Transverse colon (tissue), 4 donors: ENCODE measurements at regions not wholly inside any gene's neighbourhood (a gene's known extent, or its start where the extent isn't known, plus 50 kb on each side); places are given as distances from the start of the nearest gene placed in this dataset.

ENCODE experiments used
- DNase-seq: peaks from one replicate; pipeline ENCODE4 v3.0.0-alpha.2; 2019
- H3K27ac ChIP-seq, 4 donors: fragments of 200-600 bp; sonication (generic); 2 replicates each; pipeline ENCODE4 v1.5.1; 2016 to 2018; ENCODE audit warnings: inconsistent platforms in 4 of 4
- H3K27me3 ChIP-seq: fragments of 200-600 bp; sonication (generic); 2 replicates; pipeline ENCODE4 v1.5.1; 2017; ENCODE audit warnings: inconsistent platforms
- H3K36me3 ChIP-seq, 4 donors: fragments of 200-600 bp; sonication (generic); 2 replicates each; pipeline ENCODE4 v1.5.1; 2017 to 2019; ENCODE audit warnings: inconsistent platforms in 4 of 4
- H3K4me1 ChIP-seq, 4 donors: fragments of 200-600 bp; sonication (generic); 2 replicates each; pipeline ENCODE4 v1.5.1; 2017 to 2020; ENCODE audit warnings: inconsistent platforms in 4 of 4
- H3K4me3 ChIP-seq, 4 donors: fragments of 200-600 bp; sonication (generic); 1 replicate in 1 of 4; 2 replicates in 3 of 4; pipeline versions ENCODE4 v1.5.1 to v1.6.1; 2017 to 2019; ENCODE audit warnings: inconsistent platforms in 4 of 4
- H3K9me3 ChIP-seq, 2 donors: fragments of 200-600 bp; sonication (generic); 2 replicates each; pipeline ENCODE4 v1.5.1; 2017 to 2019; ENCODE audit warnings: inconsistent platforms in 2 of 2
- EP300 ChIP-seq: sonication (generic); formaldehyde crosslinking; IDR thresholded peaks from one replicate; pipeline ENCODE4 v1.6.1; 2017; ENCODE audit warnings: antibody characterized with exemption, low read depth
- POLR2A ChIP-seq: fragments of 450-650 bp; IDR thresholded peaks from one replicate; pipeline ENCODE4 v1.6.1; 2016; ENCODE audit warnings: antibody characterized with exemption, mild to moderate bottlenecking, moderate library complexity
- POLR2AphosphoS5 ChIP-seq, 3 donors: sonication (generic); formaldehyde crosslinking; IDR thresholded peaks; one replicate each; pipeline ENCODE4 v1.6.1; 2016; ENCODE audit warnings: antibody characterized with exemption in 3 of 3
- WGBS, 2 donors: methylation state at CpG; one replicate each; pipeline ENCODE4 v1.1.5; 2018; ENCODE audit warnings: low coverage in 1 of 2; 5-methylcytosine and 5-hydroxymethylcytosine counted together
- in situ Hi-C, 4 donors: fragments of 200-750 bp; cut with MboI; loops; one replicate each; pipeline versions ENCODE4 v1.15.0 to v1.15.1; 2017; ENCODE audit warnings: low sequenced_read_pairs in 3 of 4, low pct_ligation_motif_present in 1 of 4, low pct_unique_long_range_greater_than_20kb in 1 of 4
- intact Hi-C: fragments of 100-400 bp; cut with DNase I; formaldehyde crosslinking; loops from one replicate; pipeline ENCODE4 v1.15.1; 2023; ENCODE audit warnings: low total_unique reads
- TF ChIP-seq, protein P1 (sequence below), 5 experiments: fragments of 200-600 bp in 3 of 5; fragments of 450-650 bp in 2 of 5; sonication (generic) in 3 of 5; IDR thresholded peaks; 1 replicate in 2 of 5; 2 replicates in 3 of 5; pipeline ENCODE4 v1.5.1; 2016 to 2017; ENCODE audit warnings: antibody characterized with exemption in 5 of 5, inconsistent platforms in 3 of 5, mild to moderate bottlenecking in 2 of 5, moderate library complexity in 1 of 5

DNA sequence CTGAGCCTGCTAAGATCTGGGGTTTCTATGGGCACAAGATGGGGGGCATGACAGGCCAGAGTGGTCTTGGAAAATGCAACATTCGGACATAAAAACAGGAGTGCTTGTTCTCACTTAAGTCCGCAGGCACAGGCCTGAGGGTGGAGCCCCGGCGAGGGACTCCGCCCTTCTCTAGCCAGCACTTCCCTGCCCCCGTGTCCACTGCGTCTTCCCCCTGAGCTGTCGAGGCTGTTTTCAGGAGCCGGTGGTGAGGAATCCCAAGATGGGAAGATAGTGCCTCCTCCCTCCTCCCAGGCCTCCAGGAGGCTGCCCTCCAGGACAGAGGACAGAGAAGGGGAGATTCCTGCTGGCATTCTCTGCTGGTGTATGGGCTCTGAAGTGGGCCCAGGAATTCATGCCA lies 105.2 kb downstream of the TLR5 start:
- WGBS, 2 donors = 73% methylated on average over 9 of the region's 9 CpGs; no CpG with 5 or more reads in 1 of the 2 donors
- no peaks in the 10 kb centered on the region for H3K9me3 ChIP-seq

DNA sequence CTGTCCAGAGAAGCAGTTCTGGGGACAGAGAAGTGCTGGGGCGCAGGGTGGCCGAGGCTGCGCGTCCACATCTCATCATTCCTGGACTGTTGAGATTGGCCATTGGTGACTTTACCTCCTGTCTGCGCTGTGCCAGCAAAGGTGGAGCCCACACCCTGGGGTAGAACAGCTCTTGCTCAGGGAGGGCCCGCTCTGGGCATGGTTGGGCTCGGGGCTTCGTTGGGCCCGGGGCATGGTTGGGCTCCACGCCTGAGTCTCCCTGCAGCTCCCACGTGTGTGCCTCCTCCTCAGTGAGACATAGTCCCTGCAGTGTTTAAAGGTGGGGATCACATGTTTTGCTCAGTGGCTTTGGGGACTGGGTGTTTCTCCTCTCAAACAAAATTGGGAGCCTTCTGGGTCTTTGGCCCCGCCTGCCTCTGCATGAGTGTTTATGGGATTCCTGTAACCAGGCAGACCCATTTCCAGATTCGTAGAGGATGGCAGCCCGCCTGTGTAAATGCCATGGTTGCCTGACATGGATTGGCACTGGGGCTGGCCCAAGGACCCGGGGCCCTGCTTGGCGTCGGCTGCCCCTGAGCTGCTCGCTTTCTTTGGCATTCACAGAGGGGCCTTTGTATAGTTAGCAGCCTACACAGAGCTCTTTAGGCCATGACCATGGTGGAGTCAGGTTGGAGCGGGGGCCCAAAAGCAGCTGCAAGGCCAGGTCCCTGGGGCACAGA lies 104.6 kb downstream of the TLR5 start:
- Histone ChIP-seq H3K9me3 (no peaks in the 10 kb centered on the region), H3K4me3 (no peak overlapping the region), H3K27ac (no peak overlapping the region), H3K4me1 (no peaks in the 10 kb centered on the region), H3K36me3 (no peaks in the 10 kb centered on the region), H3K27me3 (no peaks in the 10 kb centered on the region)
- in situ Hi-C loops = no loop called here
- TF ChIP-seq POLR2A (no peak), EP300 (no peak), POLR2AphosphoS5 (IDR thresholded peaks at IDR 0.05) (no peak)
- TF ChIP-seq, protein P1, sequence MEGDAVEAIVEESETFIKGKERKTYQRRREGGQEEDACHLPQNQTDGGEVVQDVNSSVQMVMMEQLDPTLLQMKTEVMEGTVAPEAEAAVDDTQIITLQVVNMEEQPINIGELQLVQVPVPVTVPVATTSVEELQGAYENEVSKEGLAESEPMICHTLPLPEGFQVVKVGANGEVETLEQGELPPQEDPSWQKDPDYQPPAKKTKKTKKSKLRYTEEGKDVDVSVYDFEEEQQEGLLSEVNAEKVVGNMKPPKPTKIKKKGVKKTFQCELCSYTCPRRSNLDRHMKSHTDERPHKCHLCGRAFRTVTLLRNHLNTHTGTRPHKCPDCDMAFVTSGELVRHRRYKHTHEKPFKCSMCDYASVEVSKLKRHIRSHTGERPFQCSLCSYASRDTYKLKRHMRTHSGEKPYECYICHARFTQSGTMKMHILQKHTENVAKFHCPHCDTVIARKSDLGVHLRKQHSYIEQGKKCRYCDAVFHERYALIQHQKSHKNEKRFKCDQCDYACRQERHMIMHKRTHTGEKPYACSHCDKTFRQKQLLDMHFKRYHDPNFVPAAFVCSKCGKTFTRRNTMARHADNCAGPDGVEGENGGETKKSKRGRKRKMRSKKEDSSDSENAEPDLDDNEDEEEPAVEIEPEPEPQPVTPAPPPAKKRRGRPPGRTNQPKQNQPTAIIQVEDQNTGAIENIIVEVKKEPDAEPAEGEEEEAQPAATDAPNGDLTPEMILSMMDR (IDR thresholded peaks at IDR 0.05) = no peak
- 79% methylated on average over 19 of the region's 19 CpGs; no CpG with 5 or more reads in 1 of the 2 donors for WGBS, 2 donors
- intact Hi-C loops = no loop called here
- no peak for DNase-seq

More for the DNA sequence above, 105.2 kb downstream of the TLR5 start:
- H3K27ac ChIP-seq = no peak overlapping the region
- DNase-seq = no peak
- no peaks in the 10 kb centered on the region for H3K4me1 ChIP-seq
- intact Hi-C loops = no loop called here
- no peaks in the 10 kb centered on the region for H3K27me3 ChIP-seq
- no peaks in the 10 kb centered on the region for H3K36me3 ChIP-seq
- no peak overlapping the region for H3K4me3 ChIP-seq
- TF ChIP-seq POLR2AphosphoS5 (IDR thresholded peaks at IDR 0.05) (no peak), POLR2A (no peak), EP300 (no peak)
- TF ChIP-seq, protein P1 (IDR thresholded peaks at IDR 0.05) = no peak
- in situ Hi-C loops = no loop called here

DNA sequence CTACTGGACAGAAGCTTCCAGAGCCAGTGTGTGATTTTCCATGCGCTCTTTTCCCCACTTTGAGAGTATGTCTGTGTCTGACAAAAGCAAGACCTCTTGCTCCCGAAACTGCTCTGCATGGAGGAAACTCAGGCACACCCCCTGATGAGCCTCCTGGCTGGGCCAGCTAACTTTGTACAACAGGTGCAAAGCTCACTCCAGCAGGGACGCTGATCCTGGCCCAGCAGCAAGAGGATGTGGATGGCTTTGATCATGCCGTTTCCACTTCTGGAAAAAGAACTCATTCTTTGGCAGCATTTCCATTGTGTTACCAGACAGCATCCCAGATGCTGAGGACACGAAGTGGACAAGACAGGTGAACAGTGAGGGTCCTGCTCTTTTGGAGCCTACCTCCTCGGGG lies 103.1 kb downstream of the TLR5 start:
- WGBS, 2 donors = 44% methylated on average over 6 of the region's 6 CpGs; no CpG with 5 or more reads in 1 of the 2 donors
- Histone ChIP-seq H3K4me1 (no peaks in the 10 kb centered on the region), H3K27me3 (no peaks in the 10 kb centered on the region), H3K9me3 (no peaks in the 10 kb centered on the region), H3K4me3 (no peak overlapping the region), H3K27ac (no peak overlapping the region), H3K36me3 (no peaks in the 10 kb centered on the region)
- TF ChIP-seq POLR2AphosphoS5 (IDR thresholded peaks at IDR 0.05) (no peak), EP300 (no peak), POLR2A (no peak)
- TF ChIP-seq, protein P1 (IDR thresholded peaks at IDR 0.05) = no peak
- intact Hi-C loops (no loop called here), in situ Hi-C loops (no loop called here)
- DNase-seq = no peak

DNA sequence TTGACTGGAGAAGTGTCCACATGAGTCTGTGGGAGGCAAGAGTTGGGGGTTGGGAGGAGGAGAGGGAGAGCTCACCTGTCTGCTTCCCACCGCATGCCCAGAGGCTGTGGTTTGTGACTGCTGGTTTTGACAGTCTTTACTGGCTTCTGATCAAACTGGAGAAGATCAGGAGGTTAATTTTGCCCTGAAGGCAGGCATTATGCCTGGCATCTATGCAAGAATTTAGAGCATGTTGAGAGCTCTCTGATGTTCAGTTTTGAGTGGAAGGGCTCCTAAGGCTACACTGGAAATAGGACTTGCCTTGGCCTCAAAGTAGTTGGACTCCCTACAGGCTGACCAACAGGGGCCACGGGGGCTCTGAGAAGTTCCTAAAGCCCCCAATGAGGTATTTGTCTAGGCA lies 101.6 kb downstream of the TLR5 start:
- Histone ChIP-seq H3K4me3 (no peak overlapping the region), H3K9me3 (no peaks in the 10 kb centered on the region), H3K27ac (no peak overlapping the region), H3K27me3 (no peaks in the 10 kb centered on the region), H3K4me1 (no peaks in the 10 kb centered on the region), H3K36me3 (no peaks in the 10 kb centered on the region)
- intact Hi-C loops (no loop called here), in situ Hi-C loops (no loop called here)
- TF ChIP-seq POLR2A (no peak), EP300 (no peak), POLR2AphosphoS5 (IDR thresholded peaks at IDR 0.05) (no peak)
- TF ChIP-seq, protein P1 (IDR thresholded peaks at IDR 0.05) = no peak
- WGBS, 2 donors = 63% methylated on average over 2 of the region's 2 CpGs; no CpG with 5 or more reads in 1 of the 2 donors
- DNase-seq = no peak
